Activated naive CD4-positive, alpha-beta T cell treated with anti-CD3 and anti-CD28 coated beads, Interleukin-2, amount 50 U/mL, for 72 hours (primary cell): ENCODE measurements at regions not wholly inside any gene's neighbourhood (a gene's known extent, or its start where the extent isn't known, plus 50 kb on each side); places are given as distances from the start of the nearest gene placed in this dataset.
"Not testable (repeated sequence)": the region's sequence is repeated elsewhere in the genome, so short reads cannot be mapped to it uniquely, and the experiment has no call there.

Experiments used
- ATAC-seq, 2 donors: fragments of 150-1000 bp; cut with Tn5 transposase; 2 replicates each; pipeline ENCODE4 v1.10.0; 2021; ENCODE audit warnings: mild to moderate bottlenecking in 2 of 2, moderate library complexity in 2 of 2
- DNase-seq, 2 donors: peaks; one replicate each; pipeline ENCODE4 v3.0.0; 2021 to 2022; ENCODE audit warnings: low spot score in 2 of 2
- H3K27ac Mint-ChIP-seq, 2 donors: one replicate each; pipeline ENCODE4 v1.8.0; 2022; ENCODE audit warnings: mild to moderate bottlenecking in 2 of 2, mixed read lengths in 2 of 2
- H3K36me3 Mint-ChIP-seq, 2 donors: one replicate each; pipeline ENCODE4 v1.8.0; 2022; ENCODE audit warnings: mixed read lengths in 2 of 2
- H3K9me3 Mint-ChIP-seq, 2 donors: one replicate each; pipeline ENCODE4 v1.8.0; 2022; ENCODE audit warnings: mixed read lengths in 2 of 2

- Mint-ChIP-seq H3K36me3 (no peaks in the 10 kb centered on the region), H3K27ac (no peak overlapping the region), H3K9me3 (peaks cover 4 to 10% of the 10 kb centered on the region in 2 donors)
- ATAC-seq (no peak), DNase-seq (no peak)
Measured at GRCh38 chr11:42824067-42824466, 487.7 kb upstream of the API5 start.

- H3K27ac Mint-ChIP-seq, result no peak overlapping the region
- H3K36me3 Mint-ChIP-seq, result no peaks in the 10 kb centered on the region
- peaks cover 4 to 10% of the 10 kb centered on the region in 2 donors for H3K9me3 Mint-ChIP-seq
- DNase-seq (no peak), ATAC-seq (no peak)
Measured at GRCh38 chr11:42825598-42825997, 486.2 kb upstream of the API5 start.

- ATAC-seq (no peak), DNase-seq (no peak)
- Mint-ChIP-seq H3K9me3 (peaks cover 8 to 10% of the 10 kb centered on the region in 2 donors), H3K27ac (no peak overlapping the region), H3K36me3 (no peaks in the 10 kb centered on the region)
Measured at GRCh38 chr11:42827845-42828244, 484.0 kb upstream of the API5 start.

GRCh38 chr11:42837994-42838393 lies 473.8 kb upstream of the API5 start:
- H3K27ac Mint-ChIP-seq, result no peak overlapping the region
- no peak for ATAC-seq
- no peaks in the 10 kb centered on the region for H3K36me3 Mint-ChIP-seq
- peaks cover 20 to 25% of the 10 kb centered on the region in 2 donors for H3K9me3 Mint-ChIP-seq
- DNase-seq, result no peak

GRCh38 chr11:42840176-42840829 lies 471.5 kb upstream of the API5 start:
- ATAC-seq (no peak), DNase-seq (no peak)
- no peaks in the 10 kb centered on the region for H3K36me3 Mint-ChIP-seq
- peaks cover 14 to 17% of the 10 kb centered on the region in 2 donors for H3K9me3 Mint-ChIP-seq
- H3K27ac Mint-ChIP-seq, result no peak overlapping the region

- ATAC-seq (no peak), DNase-seq (no peak)
- Mint-ChIP-seq H3K27ac (no peak overlapping the region), H3K9me3 (peaks cover 13 to 16% of the 10 kb centered on the region in 2 donors), H3K36me3 (no peaks in the 10 kb centered on the region)
Measured at GRCh38 chr11:42840860-42841259, 470.9 kb upstream of the API5 start.

GRCh38 chr11:42841556-42841955 lies 470.2 kb upstream of the API5 start:
- Mint-ChIP-seq H3K9me3 (peaks cover 13 to 14% of the 10 kb centered on the region in 2 donors), H3K36me3 (no peaks in the 10 kb centered on the region), H3K27ac (no peak overlapping the region)
- no peak for ATAC-seq
- no peak for DNase-seq

GRCh38 chr11:42849362-42849761 lies 462.4 kb upstream of the API5 start:
- Mint-ChIP-seq H3K36me3 (no peaks in the 10 kb centered on the region), H3K27ac (no peak overlapping the region), H3K9me3 (peaks cover 11 to 19% of the 10 kb centered on the region in 2 donors)
- ATAC-seq (no peak), DNase-seq (no peak)

GRCh38 chr11:42857344-42857743 lies 454.5 kb upstream of the API5 start:
- ATAC-seq (no peak), DNase-seq (no peak)
- no peak overlapping the region for H3K27ac Mint-ChIP-seq
- H3K36me3 Mint-ChIP-seq, result no peaks in the 10 kb centered on the region
- H3K9me3 Mint-ChIP-seq, result peaks cover 9 to 10% of the 10 kb centered on the region in 2 donors

GRCh38 chr11:42870480-42870879 lies 441.3 kb upstream of the API5 start:
- peaks cover 0 to 4% of the 10 kb centered on the region in 2 donors for H3K36me3 Mint-ChIP-seq
- no peak overlapping the region for H3K27ac Mint-ChIP-seq
- ATAC-seq (no peak), DNase-seq (no peak)
- H3K9me3 Mint-ChIP-seq, result peaks cover 16 to 18% of the 10 kb centered on the region in 2 donors

- not testable (repeated sequence) for H3K36me3 Mint-ChIP-seq, H3K27ac Mint-ChIP-seq, ATAC-seq, DNase-seq, H3K9me3 Mint-ChIP-seq
Measured at GRCh38 chr11:42873800-42874405, 437.9 kb upstream of the API5 start.

- not testable (repeated sequence) for DNase-seq, H3K27ac Mint-ChIP-seq, ATAC-seq, H3K36me3 Mint-ChIP-seq
- H3K9me3 Mint-ChIP-seq, result peaks cover 13 to 14% of the 10 kb centered on the region in 2 donors
Measured at GRCh38 chr11:42881335-42881734, 430.5 kb upstream of the API5 start.

- DNase-seq, result no peak
- no peak for ATAC-seq
- Mint-ChIP-seq H3K9me3 (peaks cover 8 to 9% of the 10 kb centered on the region in 2 donors), H3K27ac (no peak overlapping the region), H3K36me3 (no peaks in the 10 kb centered on the region)
Measured at GRCh38 chr11:42890773-42891172, 421.0 kb upstream of the API5 start.

GRCh38 chr11:42901084-42901483 lies 410.7 kb upstream of the API5 start:
- Mint-ChIP-seq H3K9me3 (peaks cover 21 to 28% of the 10 kb centered on the region in 2 donors), H3K36me3 (peaks cover 0 to 14% of the 10 kb centered on the region in 2 donors), H3K27ac (no peak overlapping the region)
- no peak for ATAC-seq
- no peak for DNase-seq

- Mint-ChIP-seq H3K9me3 (peaks cover 24 to 25% of the 10 kb centered on the region in 2 donors), H3K36me3 (peaks cover 0 to 14% of the 10 kb centered on the region in 2 donors), H3K27ac (no peak overlapping the region)
- ATAC-seq (no peak), DNase-seq (no peak)
Measured at GRCh38 chr11:42906226-42906625, 405.6 kb upstream of the API5 start.

- no peak overlapping the region for H3K27ac Mint-ChIP-seq
- H3K36me3 Mint-ChIP-seq, result peaks cover 0 to 5% of the 10 kb centered on the region in 2 donors
- ATAC-seq (no peak), DNase-seq (no peak)
- H3K9me3 Mint-ChIP-seq, result peaks cover 10 to 23% of the 10 kb centered on the region in 2 donors
Measured at GRCh38 chr11:42913731-42914130, 398.1 kb upstream of the API5 start.

- Mint-ChIP-seq H3K27ac (no peak overlapping the region), H3K9me3 (peaks cover 7 to 26% of the 10 kb centered on the region in 2 donors), H3K36me3 (no peaks in the 10 kb centered on the region)
- no peak for DNase-seq
- ATAC-seq, result no peak
Measured at GRCh38 chr11:42923651-42924050, 388.1 kb upstream of the API5 start.

GRCh38 chr11:42925916-42926315 lies 385.9 kb upstream of the API5 start:
- ATAC-seq, result no peak

More at GRCh38 chr11:42925916-42926315, 385.9 kb upstream of the API5 start:
- no peaks in the 10 kb centered on the region for H3K36me3 Mint-ChIP-seq
- H3K9me3 Mint-ChIP-seq, result peaks cover 15 to 23% of the 10 kb centered on the region in 2 donors
- H3K27ac Mint-ChIP-seq, result no peak overlapping the region
- no peak for DNase-seq
